Dedifferentiated amniotic fluid mesenchymal stem cell (primary cell): ENCODE measurements at regions not wholly inside any gene's neighbourhood (a gene's known extent, or its start where the extent isn't known, plus 50 kb on each side); places are given as distances from the start of the nearest gene placed in this dataset.

ENCODE experiments used
- DNase-seq: peaks from one replicate; pipeline ENCODE4 v3.0.0-alpha.2; 2016; ENCODE audit errors: extremely low spot score

GRCh38 chr11:127071606-127072005 is 71.0 kb upstream of the KIRREL3 start:
- DNase-seq = no peak

- DNase-seq = no peak
Measured at GRCh38 chr11:127070808-127071207, 70.2 kb upstream of the KIRREL3 start.

- DNase-seq = no peak
Measured at GRCh38 chr11:127066401-127067090, 66.0 kb upstream of the KIRREL3 start.

DNA sequence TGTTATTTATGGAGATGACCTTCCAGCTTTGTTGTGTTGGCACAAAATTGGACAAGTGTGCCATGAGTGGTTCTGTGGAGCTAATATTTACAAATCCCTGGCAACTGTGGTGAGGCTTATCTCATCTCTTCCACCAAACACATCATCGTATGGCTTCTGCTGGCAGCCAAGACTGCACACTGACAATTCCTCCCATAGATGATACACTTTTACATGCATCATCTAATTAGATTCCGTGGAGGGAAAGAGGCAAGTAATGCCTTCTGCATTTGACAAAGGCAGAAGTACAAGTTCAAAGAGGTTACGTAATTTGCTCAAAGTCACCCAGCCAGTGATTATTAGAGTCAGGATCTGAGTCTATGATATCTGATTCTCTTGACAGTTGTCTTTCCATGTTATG is 62.7 kb upstream of the KIRREL3 start:
- no peak for DNase-seq

- DNase-seq = no peak
Measured at GRCh38 chr11:127061947-127062346, 61.4 kb upstream of the KIRREL3 start.

DNA sequence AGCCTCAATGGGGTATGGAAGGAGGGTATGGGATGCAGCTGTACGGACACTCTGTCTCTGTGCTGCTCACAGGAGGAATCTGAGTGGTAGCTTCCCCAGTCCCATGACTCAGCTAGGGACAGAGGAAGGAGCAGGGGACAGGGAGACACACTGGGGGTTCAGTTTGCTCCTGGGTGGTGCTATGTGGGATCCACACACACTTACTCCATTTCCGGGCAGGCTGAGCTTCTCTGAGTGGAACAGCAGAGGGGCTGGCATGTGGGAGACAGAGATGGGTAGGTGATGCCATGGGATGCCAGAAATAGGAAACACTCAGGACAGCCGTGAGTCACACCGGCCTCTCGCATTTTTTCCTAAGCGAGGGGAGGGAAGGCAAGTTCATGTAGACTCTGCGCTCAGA is 59.2 kb upstream of the KIRREL3 start:
- no peak for DNase-seq

DNA sequence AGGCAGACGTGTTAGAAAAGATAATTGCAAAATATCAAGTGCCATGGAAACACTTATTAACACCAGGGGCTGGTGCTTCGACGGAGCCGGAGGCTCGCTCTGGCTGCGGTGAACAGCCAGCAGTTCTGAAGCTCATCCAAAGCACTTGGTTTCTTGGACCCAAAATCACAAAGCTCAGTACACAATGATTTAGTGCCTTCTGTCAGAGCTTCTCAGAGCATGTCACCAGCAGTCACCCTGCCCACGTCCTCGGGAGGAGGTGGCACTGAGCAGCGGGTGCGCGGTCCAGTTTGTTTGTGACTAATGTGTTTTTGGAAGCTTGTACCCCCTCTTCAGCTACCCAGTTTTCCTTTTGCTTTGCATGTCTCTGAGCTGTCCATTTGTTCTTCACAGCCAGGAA is 58.7 kb upstream of the KIRREL3 start:
- no peak for DNase-seq

- DNase-seq = no peak
Measured at GRCh38 chr11:127058524-127058923, 58.0 kb upstream of the KIRREL3 start.

GRCh38 chr11:127057126-127057525 is 56.6 kb upstream of the KIRREL3 start:
- DNase-seq = no peak

GRCh38 chr11:127056338-127056971 is 55.9 kb upstream of the KIRREL3 start:
- DNase-seq = no peak

DNA sequence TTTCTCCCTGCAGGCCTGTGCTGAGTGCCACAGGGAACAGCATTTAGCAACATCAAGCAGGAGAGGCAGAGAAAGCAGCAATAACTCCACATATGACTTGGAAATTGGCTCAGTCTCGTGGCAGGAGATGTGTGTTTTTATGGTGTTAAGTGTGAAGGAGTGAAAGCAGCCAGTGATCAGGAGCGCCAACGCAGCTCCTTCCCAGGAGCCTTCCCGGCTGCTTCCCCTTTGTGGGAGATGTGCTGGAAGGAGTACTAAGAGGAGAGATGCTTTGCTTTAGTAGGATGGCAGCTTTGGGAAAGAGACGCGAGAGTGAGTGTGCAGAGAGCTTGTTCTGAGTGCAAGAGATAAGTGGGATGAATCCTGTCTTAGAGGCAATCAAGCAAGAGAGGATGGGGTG is 54.7 kb upstream of the KIRREL3 start:
- no peak for DNase-seq

DNA sequence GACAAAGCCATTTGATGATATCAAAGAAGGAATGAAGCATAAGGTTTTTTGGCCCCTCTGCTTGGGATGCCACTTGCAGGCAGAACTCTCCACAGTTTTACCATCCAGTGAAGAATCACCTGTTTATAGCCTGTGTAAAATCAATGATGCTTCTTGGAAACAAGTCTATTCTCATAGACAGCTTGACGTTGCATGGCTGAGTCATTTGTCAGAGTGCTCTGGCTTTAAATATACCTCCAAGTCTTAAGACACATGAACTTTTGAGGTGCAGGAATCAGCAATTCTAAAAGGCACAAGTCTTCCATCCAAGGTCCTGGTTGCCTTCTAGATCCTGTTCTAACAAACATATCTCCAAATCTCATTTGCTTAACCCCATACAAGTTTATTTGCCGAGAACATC is 53.6 kb upstream of the KIRREL3 start:
- DNase-seq = no peak

DNA sequence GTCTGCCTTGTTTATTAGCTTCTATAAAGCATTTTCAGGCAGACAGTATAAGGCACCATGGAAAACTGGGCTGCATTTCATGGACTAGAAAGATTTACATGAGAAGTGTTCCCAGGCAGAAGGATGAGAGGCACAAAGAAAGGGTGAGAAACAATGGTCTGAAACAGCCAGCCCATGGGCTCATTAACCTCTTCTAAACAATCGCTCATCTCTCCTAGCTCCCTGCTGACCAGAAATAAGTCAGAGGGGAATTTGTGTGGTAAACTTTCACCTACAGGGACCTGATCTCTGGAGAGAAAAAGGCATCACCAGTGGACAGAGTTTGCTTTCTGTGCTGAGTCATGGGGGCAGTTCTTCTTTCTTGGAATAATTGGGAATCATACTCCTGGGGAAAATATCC is 51.8 kb upstream of the KIRREL3 start:
- DNase-seq = no peak
